HG02678 (cell line): ENCODE measurements at regions not wholly inside any gene's neighbourhood (a gene's known extent, or its start where the extent isn't known, plus 50 kb on each side); places are given as distances from the start of the nearest gene placed in this dataset.
"Not testable (repeated sequence)": the region's sequence is repeated elsewhere in the genome, so short reads cannot be mapped to it uniquely, and the experiment has no call there.

Experiments used
- ATAC-seq: cut with Tn5 transposase; IDR thresholded peaks from one replicate; pipeline ENCODE4 v1.9.1; 2021; ENCODE audit warnings: mild to moderate bottlenecking, moderate library complexity; ENCODE audit not compliant: unreplicated experiment

GRCh38 chr19:27892500-27892899 lies 1320.5 kb downstream of the UQCRFS1 start:
- ATAC-seq: no peak

GRCh38 chr19:27891411-27891810 lies 1321.5 kb downstream of the UQCRFS1 start:
- ATAC-seq: no peak

- ATAC-seq: no peak
Measured at GRCh38 chr19:27890696-27891095, 1322.3 kb downstream of the UQCRFS1 start.

- ATAC-seq: no peak
Measured at GRCh38 chr19:27890206-27890605, 1322.7 kb downstream of the UQCRFS1 start.

- no peak for ATAC-seq
Measured at GRCh38 chr19:27889156-27889555, 1323.8 kb downstream of the UQCRFS1 start.

GRCh38 chr19:27887946-27888345 lies 1325.0 kb downstream of the UQCRFS1 start:
- ATAC-seq: no peak

GRCh38 chr19:27885359-27885758 lies 1327.6 kb downstream of the UQCRFS1 start:
- ATAC-seq: no peak

- no peak for ATAC-seq
Measured at GRCh38 chr19:27884376-27884775, 1328.6 kb downstream of the UQCRFS1 start.

GRCh38 chr19:27881213-27881612 lies 1331.7 kb downstream of the UQCRFS1 start:
- no peak for ATAC-seq

- ATAC-seq: no peak
Measured at GRCh38 chr19:27876976-27877512, 1335.9 kb downstream of the UQCRFS1 start.

- no peak for ATAC-seq
Measured at GRCh38 chr19:27876489-27876888, 1336.5 kb downstream of the UQCRFS1 start.

GRCh38 chr19:27872370-27872769 lies 1340.6 kb downstream of the UQCRFS1 start:
- ATAC-seq: no peak

- ATAC-seq: no peak
Measured at GRCh38 chr19:27870293-27870692, 1342.7 kb downstream of the UQCRFS1 start.

- no peak for ATAC-seq
Measured at GRCh38 chr19:27868007-27868406, 1344.9 kb downstream of the UQCRFS1 start.

- ATAC-seq: no peak
Measured at GRCh38 chr19:27865927-27866777, 1346.8 kb downstream of the UQCRFS1 start.

GRCh38 chr19:27861411-27861975 lies 1351.5 kb downstream of the UQCRFS1 start:
- no peak for ATAC-seq

GRCh38 chr19:27860309-27860934 lies 1352.5 kb downstream of the UQCRFS1 start:
- ATAC-seq: no peak

GRCh38 chr19:27859689-27860088 lies 1353.3 kb downstream of the UQCRFS1 start:
- ATAC-seq: no peak

GRCh38 chr19:27858981-27859581 lies 1353.9 kb downstream of the UQCRFS1 start:
- ATAC-seq: no peak

GRCh38 chr19:27852931-27853330 lies 1360.0 kb downstream of the UQCRFS1 start:
- ATAC-seq: not testable (repeated sequence)

GRCh38 chr19:27851543-27852060 lies 1361.3 kb downstream of the UQCRFS1 start:
- ATAC-seq: no peak
